Muscle of leg (tissue), 3 donors: ENCODE measurements at regions not wholly inside any gene's neighbourhood (a gene's known extent, or its start where the extent isn't known, plus 50 kb on each side); places are given as distances from the start of the nearest gene placed in this dataset.

Experiments used
- DNase-seq: peaks from one replicate; pipeline ENCODE4 v3.0.0; 2013
- H3K27ac ChIP-seq: one replicate; pipeline ENCODE4 v1.5.1; 2013; ENCODE audit warnings: mild to moderate bottlenecking, low read length, control low read depth
- H3K27me3 ChIP-seq: one replicate; pipeline ENCODE4 v1.6.1; 2013; ENCODE audit warnings: low read length; ENCODE audit not compliant: control insufficient read depth, insufficient read depth
- H3K36me3 ChIP-seq: one replicate; pipeline ENCODE4 v1.6.1; 2013; ENCODE audit warnings: low read length; ENCODE audit not compliant: control insufficient read depth, insufficient read depth
- H3K4me1 ChIP-seq: one replicate; pipeline ENCODE4 v1.6.1; 2013; ENCODE audit warnings: low read length; ENCODE audit not compliant: control insufficient read depth, insufficient read depth
- H3K4me3 ChIP-seq: one replicate; pipeline ENCODE4 v1.5.1; 2013; ENCODE audit warnings: low read length, control low read depth
- H3K9me3 ChIP-seq: replicated peaks from 2 replicates; pipeline ENCODE4 v1.6.1; 2013; ENCODE audit warnings: low read depth, low read length; ENCODE audit not compliant: control insufficient read depth
- WGBS: methylation state at CpG from one replicate; pipeline ENCODE4 v1.1.5; 2013; ENCODE audit warnings: missing lambda C conversion rate; ENCODE audit not compliant: insufficient coverage; 5-methylcytosine and 5-hydroxymethylcytosine counted together

DNA sequence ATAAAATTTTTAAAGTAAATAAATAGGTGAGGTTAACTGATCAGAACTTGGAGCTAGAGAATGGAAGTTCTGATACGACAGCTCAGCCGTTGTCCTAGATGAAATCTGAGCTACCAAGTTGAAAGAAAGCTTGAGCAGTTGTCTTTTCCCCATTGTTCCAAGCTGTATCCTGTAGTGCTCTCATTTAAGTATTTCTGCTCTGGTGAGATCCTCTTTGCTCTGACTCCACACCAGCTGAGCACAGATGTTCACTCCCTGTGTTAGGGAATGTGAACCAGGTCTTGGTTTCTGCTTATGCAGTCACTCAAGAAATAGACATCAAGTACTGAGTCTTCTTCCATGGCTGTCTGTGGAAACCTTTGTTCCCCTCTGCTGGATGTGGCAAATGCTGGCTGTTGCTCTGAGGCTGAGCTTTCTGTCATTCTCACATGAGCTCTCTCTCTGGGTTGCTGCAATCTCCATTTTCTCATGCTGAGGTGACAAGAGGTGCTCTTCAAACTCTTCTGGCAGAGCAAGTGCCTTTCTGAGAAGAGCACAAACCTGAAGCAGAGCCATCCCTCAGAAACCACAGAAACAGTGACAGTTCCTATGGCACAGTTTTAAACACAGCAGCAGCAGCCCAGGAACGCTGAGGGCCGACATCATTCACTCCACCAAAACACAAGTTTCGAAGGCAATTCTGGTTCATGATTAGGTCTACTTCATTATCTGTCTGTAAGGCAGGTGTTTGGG is 194.1 kb downstream of the SP3 start:
- no peaks in the 10 kb centered on the region for H3K4me1 ChIP-seq
- no peak overlapping the region for H3K4me3 ChIP-seq
- H3K27ac ChIP-seq: no peak overlapping the region
- H3K9me3 ChIP-seq: no peaks in the 10 kb centered on the region
- WGBS: no CpG with 5 or more reads among the region's 5 CpGs
- H3K27me3 ChIP-seq: no peaks in the 10 kb centered on the region
- no peak for DNase-seq
- no peaks in the 10 kb centered on the region for H3K36me3 ChIP-seq

DNA sequence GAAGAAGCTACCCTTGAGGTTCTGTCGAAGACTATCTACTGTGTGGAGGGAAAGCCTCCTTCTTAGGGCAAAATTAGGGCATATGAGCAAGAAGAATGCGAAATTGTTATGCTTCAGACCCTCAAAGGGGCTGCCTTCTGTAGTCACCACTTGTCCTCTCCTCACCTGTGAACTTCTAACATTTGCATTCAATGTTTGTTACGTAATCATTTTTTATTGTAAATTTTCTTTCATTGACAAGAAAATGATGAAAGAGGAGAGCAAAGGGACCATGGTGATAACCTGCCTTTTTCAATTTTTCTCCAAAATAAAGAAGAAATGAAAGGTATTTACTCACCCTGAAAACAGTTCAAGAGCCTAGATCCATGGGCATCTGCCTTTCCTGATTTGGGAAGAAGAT is 193.0 kb downstream of the SP3 start:
- Histone ChIP-seq H3K9me3 (no peaks in the 10 kb centered on the region), H3K4me3 (no peak overlapping the region), H3K27me3 (no peaks in the 10 kb centered on the region), H3K36me3 (no peaks in the 10 kb centered on the region), H3K27ac (no peak overlapping the region), H3K4me1 (no peaks in the 10 kb centered on the region)
- no CpG with 5 or more reads among the region's 3 CpGs for WGBS
- DNase-seq: no peak

DNA sequence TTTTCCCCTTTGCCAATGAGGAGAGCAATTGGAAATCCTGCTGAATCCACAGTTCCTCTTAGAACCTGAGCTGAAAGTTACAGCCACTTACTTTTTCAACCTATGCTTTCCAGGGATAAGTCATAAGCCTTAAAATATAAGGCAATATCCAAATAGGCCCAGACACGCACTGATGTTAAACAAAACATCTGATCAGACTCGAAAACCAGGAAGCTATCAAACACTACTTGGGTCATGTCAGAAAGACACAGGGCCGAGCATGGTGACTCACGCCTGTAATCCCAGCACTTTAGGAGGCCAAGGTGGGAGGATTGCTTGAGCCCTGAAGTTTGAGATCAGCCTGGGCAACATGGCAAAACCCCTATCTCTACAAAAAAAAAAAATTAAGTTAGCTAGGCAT is 192.1 kb downstream of the SP3 start:
- Histone ChIP-seq H3K4me3 (no peak overlapping the region), H3K36me3 (no peaks in the 10 kb centered on the region), H3K27ac (no peak overlapping the region), H3K27me3 (no peaks in the 10 kb centered on the region), H3K4me1 (no peaks in the 10 kb centered on the region), H3K9me3 (no peaks in the 10 kb centered on the region)
- no peak for DNase-seq
- 94% methylated on average over 2 of the region's 4 CpGs for WGBS

DNA sequence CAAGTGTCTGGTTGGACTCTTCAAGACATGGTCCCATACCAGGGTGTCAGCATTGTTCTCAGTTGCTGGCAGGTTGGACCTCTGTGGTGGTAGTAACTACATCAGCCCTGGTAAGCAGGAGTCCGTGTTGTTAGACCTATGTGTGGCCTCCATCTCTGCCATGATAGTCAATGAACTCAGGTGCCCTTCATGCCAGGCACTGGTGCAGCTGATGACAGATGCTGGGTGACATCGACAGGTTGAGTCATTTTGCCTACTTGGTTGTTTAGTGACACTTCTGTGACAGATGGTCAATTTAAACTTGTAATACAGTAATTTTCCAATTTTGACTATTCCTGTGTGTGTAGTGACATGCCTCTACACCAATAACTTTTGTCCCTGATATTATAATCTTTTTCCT is 189.7 kb downstream of the SP3 start:
- DNase-seq: no peak
- no peak overlapping the region for H3K4me3 ChIP-seq
- no peaks in the 10 kb centered on the region for H3K27me3 ChIP-seq
- H3K4me1 ChIP-seq: no peaks in the 10 kb centered on the region
- 83% methylated on average over 1 of the region's 2 CpGs for WGBS
- no peaks in the 10 kb centered on the region for H3K9me3 ChIP-seq
- no peaks in the 10 kb centered on the region for H3K36me3 ChIP-seq
- no peak overlapping the region for H3K27ac ChIP-seq

DNA sequence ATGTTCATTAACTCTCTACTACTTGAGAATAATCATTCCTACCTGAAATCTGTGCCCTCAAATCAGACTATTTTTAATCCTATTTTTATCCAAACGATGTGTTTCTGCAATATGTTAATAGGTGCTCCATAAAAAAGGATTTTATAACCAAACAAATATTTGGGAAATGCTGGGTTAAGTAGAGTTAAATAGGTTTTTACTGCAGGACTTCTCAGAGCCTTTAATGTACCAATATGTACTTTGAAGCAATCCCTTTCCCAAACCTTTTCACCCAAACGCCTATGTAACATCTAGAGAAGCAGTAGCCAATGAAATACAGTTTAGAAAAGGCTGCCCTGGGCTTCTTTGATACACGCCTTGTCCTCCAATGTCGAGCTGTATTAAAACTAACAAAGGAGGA is 182.5 kb downstream of the SP3 start:
- Histone ChIP-seq H3K4me1 (no peaks in the 10 kb centered on the region), H3K27ac (no peak overlapping the region), H3K4me3 (no peak overlapping the region), H3K27me3 (no peaks in the 10 kb centered on the region), H3K9me3 (no peaks in the 10 kb centered on the region), H3K36me3 (no peaks in the 10 kb centered on the region)
- WGBS: 92% methylated on average over 2 of the region's 4 CpGs
- DNase-seq: no peak

DNA sequence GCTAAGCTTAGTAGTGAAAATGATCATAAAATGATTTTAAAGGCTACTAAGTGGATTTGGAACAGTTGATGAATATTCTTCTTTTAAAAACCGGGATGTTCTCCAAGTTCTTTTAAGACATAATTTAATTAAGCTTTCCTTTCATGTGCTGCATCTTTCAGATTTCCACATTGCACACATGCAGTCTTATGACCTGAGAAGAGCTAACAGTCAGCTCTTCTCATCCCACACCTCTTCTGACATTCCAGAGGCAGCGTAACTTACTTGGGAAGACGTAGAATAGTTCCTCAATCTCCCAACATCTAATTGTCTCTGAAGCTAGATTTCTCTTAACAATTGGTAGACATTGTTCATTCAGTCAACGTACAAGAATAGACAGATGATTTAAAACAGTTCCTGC is 181.8 kb downstream of the SP3 start:
- H3K9me3 ChIP-seq: no peaks in the 10 kb centered on the region
- no peak overlapping the region for H3K27ac ChIP-seq
- no peaks in the 10 kb centered on the region for H3K36me3 ChIP-seq
- WGBS: 63% methylated on average over 2 of the region's 4 CpGs
- H3K4me1 ChIP-seq: no peaks in the 10 kb centered on the region
- no peak for DNase-seq
- no peak overlapping the region for H3K4me3 ChIP-seq
- no peaks in the 10 kb centered on the region for H3K27me3 ChIP-seq

DNA sequence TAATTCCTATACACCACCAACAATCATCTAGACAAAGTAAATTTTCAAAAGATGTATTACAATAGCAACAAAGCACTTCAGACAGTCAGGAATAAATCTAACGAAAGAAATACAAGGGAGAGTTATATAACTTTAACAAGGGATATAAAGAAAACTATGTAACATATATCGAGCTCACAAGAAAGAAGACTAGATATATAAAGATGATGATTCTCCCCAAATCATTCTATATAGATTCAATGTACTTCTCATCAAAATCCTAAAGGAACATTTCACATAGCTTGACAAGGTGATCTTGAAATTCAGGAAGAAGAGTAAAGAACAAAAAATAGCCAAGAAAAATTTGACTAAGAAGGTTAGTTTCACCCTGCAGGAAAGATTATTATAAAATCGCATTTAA is 179.4 kb downstream of the SP3 start:
- no peaks in the 10 kb centered on the region for H3K4me1 ChIP-seq

DNA sequence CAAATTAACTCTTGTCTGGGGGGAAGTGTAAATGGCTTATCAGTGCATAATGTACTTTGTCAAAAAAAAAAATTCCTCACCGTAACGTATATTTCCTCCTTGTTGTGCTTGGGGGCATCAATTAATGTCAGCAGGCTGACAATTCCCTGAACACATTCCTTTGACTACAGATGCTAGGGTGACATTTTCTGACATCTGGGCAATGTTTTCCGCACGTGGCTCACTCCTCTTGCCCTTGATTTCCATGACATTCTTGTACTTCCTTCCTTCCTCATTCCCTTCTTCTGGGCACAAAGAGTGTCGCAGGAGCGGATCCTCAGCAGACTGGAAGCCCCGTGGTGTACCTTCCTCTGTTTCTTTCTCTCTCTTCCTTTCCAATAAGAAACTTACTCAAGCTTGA is 173.7 kb downstream of the SP3 start:
- H3K4me1 ChIP-seq: no peaks in the 10 kb centered on the region
- 55% methylated on average over 7 of the region's 7 CpGs for WGBS
- no peak overlapping the region for H3K4me3 ChIP-seq
- no peak overlapping the region for H3K27ac ChIP-seq
- H3K9me3 ChIP-seq: no peaks in the 10 kb centered on the region
- no peaks in the 10 kb centered on the region for H3K27me3 ChIP-seq
- no peaks in the 10 kb centered on the region for H3K36me3 ChIP-seq
- no peak for DNase-seq

More for the DNA sequence above, 179.4 kb downstream of the SP3 start:
- no peaks in the 10 kb centered on the region for H3K36me3 ChIP-seq
- H3K4me3 ChIP-seq: no peak overlapping the region
- WGBS: no CpG with 5 or more reads among the region's 3 CpGs
- H3K27me3 ChIP-seq: no peaks in the 10 kb centered on the region
- no peak for DNase-seq
- H3K9me3 ChIP-seq: no peaks in the 10 kb centered on the region
- H3K27ac ChIP-seq: no peak overlapping the region

DNA sequence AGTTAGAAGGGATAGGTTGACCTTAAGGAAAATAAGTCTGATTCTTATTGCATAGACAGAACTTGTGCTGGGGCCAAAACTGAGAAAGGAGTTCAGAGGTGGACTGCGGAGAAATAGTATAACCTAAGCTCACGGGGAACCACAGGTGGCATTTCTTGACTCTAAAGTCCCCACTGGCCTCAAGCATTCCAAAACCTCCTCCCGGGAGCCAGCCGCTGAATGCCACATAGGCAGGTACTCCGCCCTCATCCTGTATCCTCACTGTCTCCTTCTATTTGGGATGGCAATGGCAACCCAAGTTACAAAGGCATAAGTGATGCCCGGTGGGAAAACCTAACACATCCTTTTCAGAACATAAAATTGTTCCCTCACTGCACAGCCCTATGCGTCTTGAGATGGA is 173.0 kb downstream of the SP3 start:
- no peak for DNase-seq
- Histone ChIP-seq H3K4me1 (no peaks in the 10 kb centered on the region), H3K27me3 (no peaks in the 10 kb centered on the region), H3K4me3 (no peak overlapping the region), H3K36me3 (no peaks in the 10 kb centered on the region), H3K27ac (no peak overlapping the region), H3K9me3 (no peaks in the 10 kb centered on the region)
- 90% methylated on average over 2 of the region's 7 CpGs for WGBS

DNA sequence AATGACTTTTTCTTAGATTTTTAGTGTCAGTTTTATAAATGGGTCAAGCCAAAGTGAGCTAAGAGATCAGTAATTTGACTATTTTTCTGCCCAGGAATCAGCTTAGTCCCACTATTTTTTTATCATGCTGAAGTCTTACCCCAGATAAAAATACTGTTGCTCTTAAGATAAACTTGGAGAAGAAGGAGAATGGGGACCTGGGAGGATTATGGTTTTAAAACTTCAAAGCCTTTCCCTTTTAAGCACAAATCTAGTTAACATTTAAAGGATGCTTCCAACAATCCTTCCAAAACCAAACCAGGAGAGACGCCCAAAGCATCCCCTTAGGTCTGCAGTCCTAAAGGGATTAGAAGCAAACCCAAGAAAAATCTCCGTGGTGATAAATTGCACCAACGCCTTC is 172.4 kb downstream of the SP3 start:
- H3K4me1 ChIP-seq: no peaks in the 10 kb centered on the region
- no peaks in the 10 kb centered on the region for H3K36me3 ChIP-seq
- no peaks in the 10 kb centered on the region for H3K9me3 ChIP-seq
- H3K4me3 ChIP-seq: no peak overlapping the region
- H3K27me3 ChIP-seq: no peaks in the 10 kb centered on the region
- no peak for DNase-seq
- no peak overlapping the region for H3K27ac ChIP-seq
- WGBS: no CpG with 5 or more reads among the region's 3 CpGs
